GM12878 (cell line): ENCODE measurements at regions not wholly inside any gene's neighbourhood (a gene's known extent, or its start where the extent isn't known, plus 50 kb on each side); places are given as distances from the start of the nearest gene placed in this dataset.

Experiments
- ATAC-seq: fragments of 200-7000 bp; cut with Tn5 transposase; 3 replicates; pipeline ENCODE4 v1.9.1; 2020; ENCODE audit warnings: mild to moderate bottlenecking, moderate library complexity
- BruUV-seq: library from RNA; stranded (reverse); fragments of 400-500 nt; replicated peaks from 2 replicates; lab custom pipeline; 2021; lab: Mats Ljungman, UMichigan
- CTCF ChIA-PET: fragments of 300-600 bp; sonication (Branson Sonifier 250); formaldehyde crosslinking; extraction: SDS; loops from one replicate; lab custom pipeline; 2021; ENCODE audit warnings: inconsistent platforms; lab: Yijun Ruan, JAX
- POLR2A ChIA-PET: fragments of 350-600 bp; formaldehyde crosslinking; extraction: SDS; loops from one replicate; lab custom pipeline; 2021; ENCODE audit warnings: inconsistent platforms; lab: Charles Lee
- RAD21 ChIA-PET: fragments of 300-600 bp; sonication (Branson Sonifier 250); formaldehyde crosslinking; loops from one replicate; lab custom pipeline; 2023; ENCODE audit warnings: antibody characterized with exemption; ENCODE audit not compliant: unreplicated experiment; lab: Charles Lee
- SMC1A ChIA-PET: fragments of 300-600 bp; sonication (Branson Sonifier 250); formaldehyde crosslinking; loops from one replicate; lab custom pipeline; 2023; ENCODE audit not compliant: unreplicated experiment, uncharacterized antibody; lab: Charles Lee
- DNase-seq: peaks from one replicate; pipeline ENCODE4 v3.0.0-alpha.2; 2011; ENCODE audit warnings: low read depth, low spot score
- FAIRE-seq: peaks from 3 replicates; lab custom pipeline; 2011; peaks lifted over from hg19 to GRCh38; lab: Jason Lieb, UNC
- H2AFZ ChIP-seq: 2 replicates; pipeline ENCODE4 v1.6.0; 2011; ENCODE audit warnings: low read depth, low read length, control low read depth; ENCODE audit not compliant: control insufficient read depth
- H3K27ac ChIP-seq: 2 replicates; pipeline ENCODE4 v1.5.1; 2011; ENCODE audit warnings: control low read depth; ENCODE audit not compliant: control insufficient read depth, insufficient read depth
- H3K27me3 ChIP-seq, 2 experiments: replicated peaks in 1 of 2; 2 replicates each; pipeline versions ENCODE4 v1.6.0 to v1.6.1; 2011; ENCODE audit warnings: low read length in 1 of 2; ENCODE audit not compliant: control insufficient read depth in 2 of 2, insufficient read depth in 2 of 2
- H3K36me3 ChIP-seq, 2 experiments: 2 replicates each; pipeline ENCODE4 v1.5.1; 2011; ENCODE audit warnings: low read length in 1 of 2; ENCODE audit not compliant: control insufficient read depth in 2 of 2, insufficient read depth in 2 of 2
- H3K4me1 ChIP-seq: 2 replicates; pipeline ENCODE4 v1.6.1; 2011; ENCODE audit warnings: mild to moderate bottlenecking, low read length, moderate library complexity, mixed read lengths; ENCODE audit not compliant: control insufficient read depth, insufficient read depth
- H3K4me2 ChIP-seq: 2 replicates; pipeline ENCODE4 v1.6.0; 2011; ENCODE audit warnings: control low read depth; ENCODE audit not compliant: control insufficient read depth, insufficient read depth
- H3K4me3 ChIP-seq: fragments of 200-600 bp; sonication (generic); 2 replicates; pipeline ENCODE4 v1.5.1; 2016
- H3K79me2 ChIP-seq: 2 replicates; pipeline ENCODE4 v1.6.0; 2011; ENCODE audit warnings: low read length; ENCODE audit not compliant: control insufficient read depth, insufficient read depth
- H3K9ac ChIP-seq: 2 replicates; pipeline ENCODE4 v1.8.0; 2011; ENCODE audit warnings: low read length, control low read depth, mixed read lengths; ENCODE audit not compliant: control insufficient read depth, insufficient read depth
- H3K9me3 ChIP-seq: replicated peaks from 3 replicates; pipeline ENCODE4 v1.5.1; 2011; ENCODE audit warnings: mild to moderate bottlenecking, low read length; ENCODE audit not compliant: control insufficient read depth, insufficient read depth
- H4K20me1 ChIP-seq: 2 replicates; pipeline ENCODE4 v1.6.0; 2011; ENCODE audit not compliant: control insufficient read depth, insufficient read depth
- BRCA1 ChIP-seq: IDR thresholded peaks from 2 replicates; pipeline ENCODE4 v1.6.1; 2011; ENCODE audit warnings: low read depth, low read length, improper control_type of control experiment
- CBX5 ChIP-seq: sonication (generic); IDR thresholded peaks from 2 replicates; pipeline ENCODE4 v1.6.1; 2016; ENCODE audit warnings: low read depth, moderate library complexity, mild to moderate bottlenecking, inconsistent platforms
- EGR1 ChIP-seq, 2 experiments: IDR thresholded peaks; 1 replicate in 1 of 2; 2 replicates in 1 of 2; pipeline ENCODE4 v1.6.1; 2011 to 2012; ENCODE audit warnings: low read depth in 2 of 2, low read length in 2 of 2, borderline replicate concordance in 1 of 2, mild to moderate bottlenecking in 1 of 2, moderate library complexity in 1 of 2
- EP300 ChIP-seq, 2 experiments: fragments of 150-350 bp in 1 of 2; IDR thresholded peaks; 2 replicates each; pipeline ENCODE4 v1.6.1; 2011 to 2012; ENCODE audit warnings: low read depth in 2 of 2, low read length in 2 of 2, borderline replicate concordance in 1 of 2, improper control_type of control experiment in 1 of 2, inconsistent platforms in 1 of 2; ENCODE audit not compliant: control insufficient read depth in 1 of 2
- POLR2AphosphoS2 ChIP-seq: IDR thresholded peaks from 2 replicates; pipeline ENCODE4 v1.6.1; 2011; ENCODE audit warnings: low read depth, mild to moderate bottlenecking, low read length, improper control_type of control experiment, moderate library complexity
- POLR2AphosphoS5 ChIP-seq: IDR thresholded peaks from 2 replicates; pipeline ENCODE4 v1.6.1; 2011; ENCODE audit warnings: mild to moderate bottlenecking, low read length, inconsistent platforms
- RAD51 ChIP-seq: fragments of 450-650 bp; IDR thresholded peaks from 2 replicates; pipeline ENCODE4 v1.6.1; 2016; ENCODE audit warnings: moderate library complexity, mild to moderate bottlenecking, inconsistent platforms
- SRF ChIP-seq, 2 experiments: IDR thresholded peaks; 2 replicates each; pipeline ENCODE4 v1.6.1; 2011; ENCODE audit warnings: low read depth in 2 of 2, low read length in 2 of 2, mild to moderate bottlenecking in 1 of 2, moderate library complexity in 1 of 2
- TBL1XR1 ChIP-seq: IDR thresholded peaks from 2 replicates; pipeline ENCODE4 v1.6.1; 2012; ENCODE audit warnings: low read depth, low read length, improper control_type of control experiment
- TCF12 ChIP-seq: IDR thresholded peaks from 2 replicates; pipeline ENCODE4 v1.6.1; 2011; ENCODE audit warnings: low read depth, mild to moderate bottlenecking, low read length
- WGBS: methylation state at CpG from one replicate; pipeline ENCODE4 v1.1.6; 2016; ENCODE audit warnings: low lambda C conversion rate; ENCODE audit not compliant: insufficient replicate concordance, insufficient coverage; ENCODE audit errors: missing lambda C conversion rate; 5-methylcytosine and 5-hydroxymethylcytosine counted together
- in situ Hi-C: fragments of 300-500 bp; cut with MboI; formaldehyde crosslinking; loops from 9 replicates; pipeline ENCODE4 v1.14.3; 2018; ENCODE audit warnings: mixed read lengths
- intact Hi-C: fragments of 100-400 bp; cut with micrococcal nuclease; formaldehyde crosslinking; loops from one replicate; pipeline ENCODE4 v1.14.2; 2022; ENCODE audit not compliant: unreplicated experiment
- TF ChIP-seq, protein P1 (sequence below): fragments of 450-650 bp; IDR thresholded peaks from 2 replicates; pipeline ENCODE4 v1.6.1; 2017; ENCODE audit warnings: low read depth, mild to moderate bottlenecking, moderate library complexity
- TF ChIP-seq, protein P2 (sequence below): IDR thresholded peaks from 2 replicates; pipeline ENCODE4 v1.6.1; 2012; ENCODE audit warnings: mild to moderate bottlenecking, low read depth, low read length
- TF ChIP-seq, protein P3 (sequence below): IDR thresholded peaks from 2 replicates; pipeline ENCODE4 v1.6.1; 2011; ENCODE audit warnings: borderline replicate concordance, low read depth, mild to moderate bottlenecking, moderate library complexity, mixed read lengths, low read length; ENCODE audit not compliant: insufficient read depth; ENCODE audit errors: extremely low read length
- TF ChIP-seq, protein P4 (sequence below): fragments of 450-650 bp; IDR thresholded peaks from 2 replicates; pipeline ENCODE4 v1.6.1; 2018; ENCODE audit warnings: borderline replicate concordance, mild to moderate bottlenecking; ENCODE audit not compliant: partially characterized antibody

DNA sequence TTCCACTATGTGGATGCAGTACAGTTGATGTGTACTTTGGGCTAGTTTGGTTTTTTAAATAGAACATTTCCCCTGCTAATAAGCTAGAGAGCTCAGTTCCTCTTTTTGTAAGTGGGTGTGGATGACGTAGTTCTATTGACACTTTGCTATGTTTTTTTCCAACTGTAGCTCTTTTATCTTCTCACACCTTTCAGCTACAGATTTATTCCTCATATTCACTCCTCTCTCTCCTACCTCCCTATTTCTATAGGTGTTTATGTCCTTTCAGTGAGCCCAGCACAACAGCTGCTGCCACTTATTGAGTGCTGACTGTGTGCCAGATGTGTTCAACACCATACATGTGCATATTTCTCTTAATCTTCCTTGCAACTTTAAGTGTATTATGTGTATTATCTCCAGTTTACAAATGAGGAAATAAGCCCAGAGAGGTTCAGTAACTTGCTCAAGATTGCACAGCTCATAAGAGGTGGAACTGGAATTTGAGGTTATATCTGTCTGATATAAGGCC, 215.7 kb downstream of the SEMA6A start:
- POLR2A ChIA-PET: interaction anchor here (0.7 to 4.4 kb wide), 9 partner anchors 12 to 408 kb away, joined by 3 to 98 read pairs (median 4); no protein-coding TSS in a partner anchor
- peaks cover 30% of the 10 kb centered on the region for H3K4me1 ChIP-seq
- H3K4me2 ChIP-seq: peak overlapping the region; percentile 56
- H3K36me3 ChIP-seq: no peaks in the 10 kb centered on the region
- peaks cover 3% of the 10 kb centered on the region; the same call in 1 of the 3 replicates for H3K9me3 ChIP-seq
- RAD21 ChIA-PET: interaction anchor here (0.5 to 5.9 kb wide), 37 partner anchors 8 to 958 kb away, joined by 3 to 229 read pairs (median 4); no protein-coding TSS in a partner anchor
- FAIRE-seq: peak; percentile 93
- H3K79me2 ChIP-seq: no peaks in the 10 kb centered on the region
- in situ Hi-C loops: no loop called here
- BruUV-seq: no TSS peak
- intact Hi-C loops: loop anchor here (5.0 to 10.0 kb wide), 2 partner anchors 87 to 224 kb away; no protein-coding TSS in a partner anchor
- H3K27ac ChIP-seq: peak overlapping the region; percentile 43
- H3K9ac ChIP-seq: no peak overlapping the region
- peak; percentile 94 for ATAC-seq
- SMC1A ChIA-PET: interaction anchor here (0.9 to 6.1 kb wide), 41 partner anchors 12 to 781 kb away, joined by 3 to 307 read pairs (median 4); no protein-coding TSS in a partner anchor
- no peak overlapping the region for H2AFZ ChIP-seq
- H3K27me3 ChIP-seq: no peaks in the 10 kb centered on the region
- CTCF ChIA-PET: interaction anchor here (0.8 to 7.6 kb wide), 15 partner anchors 8 to 225 kb away, joined by 3 to 101 read pairs (median 4); no protein-coding TSS in a partner anchor
- peak; percentile 73 for DNase-seq
- no peak overlapping the region for H3K4me3 ChIP-seq
- no peaks in the 10 kb centered on the region for H4K20me1 ChIP-seq
- WGBS: 0% methylated on average over 1 of the region's 1 CpG
- TF ChIP-seq, protein P1, sequence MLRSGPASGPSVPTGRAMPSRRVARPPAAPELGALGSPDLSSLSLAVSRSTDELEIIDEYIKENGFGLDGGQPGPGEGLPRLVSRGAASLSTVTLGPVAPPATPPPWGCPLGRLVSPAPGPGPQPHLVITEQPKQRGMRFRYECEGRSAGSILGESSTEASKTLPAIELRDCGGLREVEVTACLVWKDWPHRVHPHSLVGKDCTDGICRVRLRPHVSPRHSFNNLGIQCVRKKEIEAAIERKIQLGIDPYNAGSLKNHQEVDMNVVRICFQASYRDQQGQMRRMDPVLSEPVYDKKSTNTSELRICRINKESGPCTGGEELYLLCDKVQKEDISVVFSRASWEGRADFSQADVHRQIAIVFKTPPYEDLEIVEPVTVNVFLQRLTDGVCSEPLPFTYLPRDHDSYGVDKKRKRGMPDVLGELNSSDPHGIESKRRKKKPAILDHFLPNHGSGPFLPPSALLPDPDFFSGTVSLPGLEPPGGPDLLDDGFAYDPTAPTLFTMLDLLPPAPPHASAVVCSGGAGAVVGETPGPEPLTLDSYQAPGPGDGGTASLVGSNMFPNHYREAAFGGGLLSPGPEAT: peak; percentile 94
- TF ChIP-seq EP300 (IDR thresholded peaks at IDR 0.05; ENCODE audit: borderline replicate concordance in 1 of 2, control insufficient read depth in 1 of 2, low read depth in 2 of 2, low read length in 2 of 2) (peak; percentile 94 to 100), CBX5 (peak; percentile 76; the same call in 1 of the 2 replicates), POLR2AphosphoS2 (no peak), EGR1 (IDR thresholded peaks at IDR 0.05; ENCODE audit: borderline replicate concordance in 1 of 2, low read depth in 2 of 2, low read length in 2 of 2) (no peak), TCF12 (no peak), BRCA1 (no peak; the same call in 1 of the 2 replicates), TBL1XR1 (no peak), SRF (IDR thresholded peaks at IDR 0.05; ENCODE audit: low read depth in 2 of 2, low read length in 2 of 2) (no peak), POLR2AphosphoS5 (no peak), RAD51 (peak; percentile 50; the same call in 1 of the 2 replicates)
- TF ChIP-seq, protein P2, sequence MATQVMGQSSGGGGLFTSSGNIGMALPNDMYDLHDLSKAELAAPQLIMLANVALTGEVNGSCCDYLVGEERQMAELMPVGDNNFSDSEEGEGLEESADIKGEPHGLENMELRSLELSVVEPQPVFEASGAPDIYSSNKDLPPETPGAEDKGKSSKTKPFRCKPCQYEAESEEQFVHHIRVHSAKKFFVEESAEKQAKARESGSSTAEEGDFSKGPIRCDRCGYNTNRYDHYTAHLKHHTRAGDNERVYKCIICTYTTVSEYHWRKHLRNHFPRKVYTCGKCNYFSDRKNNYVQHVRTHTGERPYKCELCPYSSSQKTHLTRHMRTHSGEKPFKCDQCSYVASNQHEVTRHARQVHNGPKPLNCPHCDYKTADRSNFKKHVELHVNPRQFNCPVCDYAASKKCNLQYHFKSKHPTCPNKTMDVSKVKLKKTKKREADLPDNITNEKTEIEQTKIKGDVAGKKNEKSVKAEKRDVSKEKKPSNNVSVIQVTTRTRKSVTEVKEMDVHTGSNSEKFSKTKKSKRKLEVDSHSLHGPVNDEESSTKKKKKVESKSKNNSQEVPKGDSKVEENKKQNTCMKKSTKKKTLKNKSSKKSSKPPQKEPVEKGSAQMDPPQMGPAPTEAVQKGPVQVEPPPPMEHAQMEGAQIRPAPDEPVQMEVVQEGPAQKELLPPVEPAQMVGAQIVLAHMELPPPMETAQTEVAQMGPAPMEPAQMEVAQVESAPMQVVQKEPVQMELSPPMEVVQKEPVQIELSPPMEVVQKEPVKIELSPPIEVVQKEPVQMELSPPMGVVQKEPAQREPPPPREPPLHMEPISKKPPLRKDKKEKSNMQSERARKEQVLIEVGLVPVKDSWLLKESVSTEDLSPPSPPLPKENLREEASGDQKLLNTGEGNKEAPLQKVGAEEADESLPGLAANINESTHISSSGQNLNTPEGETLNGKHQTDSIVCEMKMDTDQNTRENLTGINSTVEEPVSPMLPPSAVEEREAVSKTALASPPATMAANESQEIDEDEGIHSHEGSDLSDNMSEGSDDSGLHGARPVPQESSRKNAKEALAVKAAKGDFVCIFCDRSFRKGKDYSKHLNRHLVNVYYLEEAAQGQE: no peak
- TF ChIP-seq, protein P3, sequence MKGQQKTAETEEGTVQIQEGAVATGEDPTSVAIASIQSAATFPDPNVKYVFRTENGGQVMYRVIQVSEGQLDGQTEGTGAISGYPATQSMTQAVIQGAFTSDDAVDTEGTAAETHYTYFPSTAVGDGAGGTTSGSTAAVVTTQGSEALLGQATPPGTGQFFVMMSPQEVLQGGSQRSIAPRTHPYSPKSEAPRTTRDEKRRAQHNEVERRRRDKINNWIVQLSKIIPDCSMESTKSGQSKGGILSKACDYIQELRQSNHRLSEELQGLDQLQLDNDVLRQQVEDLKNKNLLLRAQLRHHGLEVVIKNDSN: no peak
- TF ChIP-seq, protein P4, sequence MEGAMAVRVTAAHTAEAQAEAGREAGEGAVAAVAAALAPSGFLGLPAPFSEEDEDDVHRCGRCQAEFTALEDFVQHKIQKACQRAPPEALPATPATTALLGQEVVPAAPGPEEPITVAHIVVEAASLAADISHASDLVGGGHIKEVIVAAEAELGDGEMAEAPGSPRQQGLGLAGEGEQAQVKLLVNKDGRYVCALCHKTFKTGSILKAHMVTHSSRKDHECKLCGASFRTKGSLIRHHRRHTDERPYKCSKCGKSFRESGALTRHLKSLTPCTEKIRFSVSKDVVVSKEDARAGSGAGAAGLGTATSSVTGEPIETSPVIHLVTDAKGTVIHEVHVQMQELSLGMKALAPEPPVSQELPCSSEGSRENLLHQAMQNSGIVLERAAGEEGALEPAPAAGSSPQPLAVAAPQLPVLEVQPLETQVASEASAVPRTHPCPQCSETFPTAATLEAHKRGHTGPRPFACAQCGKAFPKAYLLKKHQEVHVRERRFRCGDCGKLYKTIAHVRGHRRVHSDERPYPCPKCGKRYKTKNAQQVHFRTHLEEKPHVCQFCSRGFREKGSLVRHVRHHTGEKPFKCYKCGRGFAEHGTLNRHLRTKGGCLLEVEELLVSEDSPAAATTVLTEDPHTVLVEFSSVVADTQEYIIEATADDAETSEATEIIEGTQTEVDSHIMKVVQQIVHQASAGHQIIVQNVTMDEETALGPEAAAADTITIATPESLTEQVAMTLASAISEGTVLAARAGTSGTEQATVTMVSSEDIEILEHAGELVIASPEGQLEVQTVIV: no peak
